ENCODE measurements at regions not wholly inside any gene's neighbourhood (a gene's known extent, or its start where the extent isn't known, plus 50 kb on each side); places are given as distances from the start of the nearest gene placed in this dataset.

GRCh38 chr9:73474625-73475024 is 323.0 kb downstream of the ANXA1 start:
- Histone ChIP-seq H3K4me1 (ENCODE audit: control insufficient read depth in 1 of 2, insufficient read depth in 2 of 2, low read length in 2 of 2) (no peaks in the 10 kb centered on the region), H3K27ac (ENCODE audit: low read depth in 1 of 2, low read length in 2 of 2) (no peak overlapping the region), H3K9me3 (replicated peaks in 1 of 2; ENCODE audit: control insufficient read depth in 1 of 2, insufficient read depth in 1 of 2, low read length in 2 of 2) (peaks cover 5 to 32% of the 10 kb centered on the region in 2 donors), H2AFZ (ENCODE audit: insufficient read depth, low read depth, low read length, poor library complexity, severe bottlenecking) (no peak overlapping the region), H3K4me2 (replicated peaks; ENCODE audit: extremely low read depth, low read length, poor library complexity, severe bottlenecking) (no peak overlapping the region), H3K36me3 (replicated peaks in 1 of 2; ENCODE audit: control insufficient read depth in 1 of 2, insufficient read depth in 2 of 2, low read length in 2 of 2) (no peaks in the 10 kb centered on the region), H4K20me1 (ENCODE audit: insufficient read depth, low read length) (no peaks in the 10 kb centered on the region), H3K79me2 (ENCODE audit: insufficient read depth, low read length) (no peaks in the 10 kb centered on the region), H3K27me3 (ENCODE audit: control insufficient read depth in 2 of 2, insufficient read depth in 2 of 2, low read length in 2 of 2) (no peaks in the 10 kb centered on the region), H3K4me3 (replicated peaks in 1 of 3; ENCODE audit: low read depth in 2 of 3, low read length in 3 of 3) (no peak overlapping the region), H3K9ac (ENCODE audit: insufficient read depth, low read length, poor library complexity, severe bottlenecking) (no peak overlapping the region)
- H3K9me3 Mint-ChIP-seq = peaks cover 5 to 21% (median 8%) of the 10 kb centered on the region in 7 donors
- intact Hi-C loops (cut with micrococcal nuclease) = no loop called here
- H3K27me3 Mint-ChIP-seq (ENCODE audit: low read depth in 3 of 3) = peaks cover 0 to 2% (median 0%) of the 10 kb centered on the region in 3 donors
- no peak overlapping the region for H3K4me3 Mint-ChIP-seq
- H3K27ac Mint-ChIP-seq = no peak overlapping the region
- no peaks in the 10 kb centered on the region for H3K36me3 Mint-ChIP-seq
- DNase-seq = no peak
- TF ChIP-seq CTCF (IDR thresholded peaks at IDR 0.05) = no peak
- H3K4me1 Mint-ChIP-seq = no peaks in the 10 kb centered on the region
- 94% methylated on average over 20 of the region's 20 CpGs for WGBS (ENCODE audit: insufficient coverage)

GRCh38 chr9:73494894-73495293 is 343.2 kb downstream of the ANXA1 start:
- no CpG with 5 or more reads among the region's 5 CpGs for WGBS (ENCODE audit: insufficient coverage)
- Mint-ChIP-seq H3K4me3 (no peak overlapping the region), H3K27ac (no peak overlapping the region), H3K4me1 (no peaks in the 10 kb centered on the region), H3K27me3 (ENCODE audit: low read depth in 3 of 3) (no peaks in the 10 kb centered on the region), H3K9me3 (peaks cover 2 to 12% (median 5%) of the 10 kb centered on the region in 7 donors), H3K36me3 (no peaks in the 10 kb centered on the region)
- no peaks in the 10 kb centered on the region for H3K79me2 ChIP-seq (ENCODE audit: insufficient read depth, low read length)
- DNase-seq = no peak
- no peak overlapping the region for H3K27ac ChIP-seq (ENCODE audit: low read depth in 1 of 2, low read length in 2 of 2)
- H3K4me1 ChIP-seq (ENCODE audit: control insufficient read depth in 1 of 2, insufficient read depth in 2 of 2, low read length in 2 of 2) = no peaks in the 10 kb centered on the region
- no peak overlapping the region for H3K9ac ChIP-seq (ENCODE audit: insufficient read depth, low read length, poor library complexity, severe bottlenecking)
- intact Hi-C loops (cut with micrococcal nuclease) = no loop called here
- no peak overlapping the region for H3K4me3 ChIP-seq (replicated peaks in 1 of 3; ENCODE audit: low read depth in 2 of 3, low read length in 3 of 3)
- no peak overlapping the region for H3K4me2 ChIP-seq (replicated peaks; ENCODE audit: extremely low read depth, low read length, poor library complexity, severe bottlenecking)
- no peaks in the 10 kb centered on the region for H3K27me3 ChIP-seq (ENCODE audit: control insufficient read depth in 2 of 2, insufficient read depth in 2 of 2, low read length in 2 of 2)
- no peak for TF ChIP-seq CTCF (IDR thresholded peaks at IDR 0.05)
- no peaks in the 10 kb centered on the region for H3K36me3 ChIP-seq (replicated peaks in 1 of 2; ENCODE audit: control insufficient read depth in 1 of 2, insufficient read depth in 2 of 2, low read length in 2 of 2)
- no peak overlapping the region for H2AFZ ChIP-seq (ENCODE audit: insufficient read depth, low read depth, low read length, poor library complexity, severe bottlenecking)
- H3K9me3 ChIP-seq (replicated peaks in 1 of 2; ENCODE audit: control insufficient read depth in 1 of 2, insufficient read depth in 1 of 2, low read length in 2 of 2) = peaks cover 4 to 9% of the 10 kb centered on the region in 2 donors
- no peaks in the 10 kb centered on the region for H4K20me1 ChIP-seq (ENCODE audit: insufficient read depth, low read length)

Data from CD14-positive monocyte (primary cell).